ENCODE measurements at regions not wholly inside any gene's neighbourhood (a gene's known extent, or its start where the extent isn't known, plus 50 kb on each side); places are given as distances from the start of the nearest gene placed in this dataset.

GRCh38 chr5:68161156-68161555 is 54.4 kb upstream of the PIK3R1 start:
- no peak overlapping the region for H3K4me3 ChIP-seq
- no peak overlapping the region for H3K27ac ChIP-seq

- Histone ChIP-seq H3K4me3 (no peak overlapping the region), H3K27ac (no peak overlapping the region)
These were observed 56.2 kb upstream of the PIK3R1 start for GRCh38 chr5:68159224-68159951.

GRCh38 chr5:68155940-68156339 is 59.6 kb upstream of the PIK3R1 start:
- Histone ChIP-seq H3K4me3 (no peak overlapping the region), H3K27ac (no peak overlapping the region)

- H3K27ac ChIP-seq, result no peak overlapping the region
- no peak overlapping the region for H3K4me3 ChIP-seq
These were observed 61.3 kb upstream of the PIK3R1 start for GRCh38 chr5:68154119-68154857.

- H3K4me3 ChIP-seq, result no peak overlapping the region
- no peak overlapping the region for H3K27ac ChIP-seq
These were observed 63.7 kb upstream of the PIK3R1 start for GRCh38 chr5:68151812-68152211.

- Histone ChIP-seq H3K4me3 (no peak overlapping the region), H3K27ac (no peak overlapping the region)
These were observed 66.4 kb upstream of the PIK3R1 start for GRCh38 chr5:68149189-68149588.

- Histone ChIP-seq H3K27ac (no peak overlapping the region), H3K4me3 (no peak overlapping the region)
These were observed 67.5 kb upstream of the PIK3R1 start for GRCh38 chr5:68148096-68148495.

- Histone ChIP-seq H3K27ac (no peak overlapping the region), H3K4me3 (no peak overlapping the region)
These were observed 67.9 kb upstream of the PIK3R1 start for GRCh38 chr5:68147659-68148058.

- H3K27ac ChIP-seq, result peak overlapping the region in 2 of 21 experiments; percentile 32 to 67
- no peak overlapping the region for H3K4me3 ChIP-seq
These were observed 74.1 kb upstream of the PIK3R1 start for GRCh38 chr5:68141494-68141893.

- H3K27ac ChIP-seq, result peak overlapping the region in 3 of 21 experiments; percentile 26 to 32 (median 28)
- H3K4me3 ChIP-seq, result no peak overlapping the region
These were observed 74.8 kb upstream of the PIK3R1 start for GRCh38 chr5:68140763-68141162.

- Histone ChIP-seq H3K4me3 (no peak overlapping the region), H3K27ac (peak overlapping the region in 2 of 21 experiments; percentile 2 to 28)
These were observed 75.7 kb upstream of the PIK3R1 start for GRCh38 chr5:68139611-68140441.

- H3K4me3 ChIP-seq, result no peak overlapping the region
- peak overlapping the region in 8 of 21 experiments; percentile 1 to 75 (median 26) for H3K27ac ChIP-seq
These were observed 77.9 kb upstream of the PIK3R1 start for GRCh38 chr5:68137511-68138140.

- peak overlapping the region in 2 of 21 experiments; percentile 3 to 8 for H3K27ac ChIP-seq
- H3K4me3 ChIP-seq, result no peak overlapping the region
These were observed 80.8 kb upstream of the PIK3R1 start for GRCh38 chr5:68134669-68135313.

- peak overlapping the region in 3 of 21 experiments; percentile 3 to 14 (median 9) for H3K27ac ChIP-seq
- H3K4me3 ChIP-seq, result no peak overlapping the region
These were observed 81.4 kb upstream of the PIK3R1 start for GRCh38 chr5:68134033-68134668.

GRCh38 chr5:68130253-68130652 is 85.3 kb upstream of the PIK3R1 start:
- H3K27ac ChIP-seq, result no peak overlapping the region
- H3K4me3 ChIP-seq, result no peak overlapping the region

- no peak overlapping the region for H3K4me3 ChIP-seq
- H3K27ac ChIP-seq, result no peak overlapping the region
These were observed 86.2 kb upstream of the PIK3R1 start for GRCh38 chr5:68129364-68129763.

- no peak overlapping the region for H3K4me3 ChIP-seq
- H3K27ac ChIP-seq, result no peak overlapping the region
These were observed 88.7 kb upstream of the PIK3R1 start for GRCh38 chr5:68126886-68127285.

GRCh38 chr5:68122439-68123328 is 92.9 kb upstream of the PIK3R1 start:
- H3K4me3 ChIP-seq, result no peak overlapping the region

More at GRCh38 chr5:68122439-68123328, 92.9 kb upstream of the PIK3R1 start:
- H3K27ac ChIP-seq, result no peak overlapping the region

Data from skin epidermis (tissue), 12 donors.